HG03066 (cell line): ENCODE measurements at regions not wholly inside any gene's neighbourhood (a gene's known extent, or its start where the extent isn't known, plus 50 kb on each side); places are given as distances from the start of the nearest gene placed in this dataset.

Experiments used
- ATAC-seq: cut with Tn5 transposase; IDR thresholded peaks from one replicate; pipeline ENCODE4 v1.9.1; 2021; ENCODE audit warnings: low read depth; ENCODE audit not compliant: unreplicated experiment

- ATAC-seq = peak; percentile 90
Measured at GRCh38 chr2:64767670-64768468, 114.2 kb upstream of the SERTAD2 start.

DNA sequence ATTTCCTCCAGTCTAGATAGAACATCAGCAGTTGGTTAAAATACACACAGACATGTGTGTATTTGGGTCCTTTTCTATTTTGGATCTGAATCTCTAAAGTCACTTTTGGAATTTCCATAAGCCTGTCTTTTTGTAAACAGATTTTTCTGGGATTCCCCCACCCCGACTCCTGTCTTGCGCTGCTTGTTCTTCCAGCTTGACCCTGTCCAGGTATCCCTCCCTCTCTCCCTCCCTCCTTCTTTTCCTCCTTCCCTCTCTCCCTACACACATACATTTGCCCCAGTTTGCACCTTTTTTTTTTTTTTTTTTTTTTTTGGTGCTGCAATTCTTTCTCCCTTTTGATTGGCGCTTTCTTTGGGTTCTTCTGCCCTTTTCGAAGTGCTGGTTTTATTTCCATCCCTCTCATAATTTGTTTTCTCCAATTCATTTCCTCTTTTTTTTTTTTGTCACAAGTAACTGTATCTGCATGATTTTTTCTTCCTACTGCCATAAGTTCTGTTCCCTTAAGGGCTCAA is 114.8 kb upstream of the SERTAD2 start:
- ATAC-seq = no peak

- no peak for ATAC-seq
Measured at GRCh38 chr2:64769392-64770044, 115.8 kb upstream of the SERTAD2 start.

DNA sequence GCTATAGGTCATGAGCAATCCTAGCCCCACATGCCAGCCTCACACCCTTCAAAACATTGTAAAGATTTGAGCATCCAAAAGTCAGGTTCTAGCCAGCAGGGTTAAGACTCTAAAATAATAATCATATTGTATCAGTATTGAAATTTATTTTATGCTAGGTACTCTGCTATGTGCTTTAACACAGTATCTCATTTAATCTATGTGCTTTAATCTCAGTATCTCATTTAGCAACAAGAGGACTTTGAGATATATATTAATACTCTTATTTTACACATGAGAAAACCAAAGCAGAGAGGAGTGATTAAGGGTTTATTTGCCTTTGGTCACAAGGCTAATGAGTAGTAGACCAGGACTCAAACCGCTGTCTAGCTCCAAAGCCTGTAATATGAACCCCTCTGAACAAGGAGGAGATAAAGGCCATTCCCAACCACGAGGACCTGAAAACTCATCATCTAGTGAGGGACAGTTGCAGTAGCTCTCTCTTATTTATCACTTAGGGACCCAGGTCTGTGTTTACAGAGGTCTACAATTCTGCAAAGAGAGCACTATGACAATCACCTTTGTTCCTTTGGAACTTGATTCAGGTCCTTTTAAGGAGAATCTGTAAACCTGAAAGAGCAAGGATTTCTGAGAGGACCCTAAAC is 116.5 kb upstream of the SERTAD2 start:
- ATAC-seq = no peak

DNA sequence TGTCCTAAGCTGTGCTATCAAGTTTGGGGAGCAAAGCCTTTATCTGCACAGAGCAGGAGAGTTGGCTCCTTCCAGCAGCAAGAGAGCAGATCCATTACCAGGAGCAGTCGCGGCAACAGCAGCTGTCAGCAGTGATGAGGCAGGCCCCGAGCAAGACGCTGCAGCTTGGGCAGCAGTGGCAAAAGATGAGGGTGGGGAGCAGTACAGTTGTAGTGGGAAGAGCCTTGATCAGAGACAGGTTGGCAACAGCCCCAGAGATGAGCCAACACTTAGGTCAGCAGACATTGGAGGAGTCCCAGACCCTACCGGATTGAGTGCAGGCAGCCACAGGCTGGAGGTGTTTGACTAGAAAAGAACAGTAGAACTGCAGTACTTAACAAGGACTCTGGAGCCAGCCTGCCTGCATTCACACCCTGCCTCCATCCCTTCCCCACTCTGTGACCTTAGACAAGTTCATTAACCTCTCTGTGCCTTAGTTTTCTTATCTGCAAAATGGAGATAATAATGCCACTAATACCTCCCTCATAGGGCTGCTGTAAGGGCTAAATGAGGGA is 117.1 kb upstream of the SERTAD2 start:
- ATAC-seq = no peak

GRCh38 chr2:64771737-64772136 is 118.0 kb upstream of the SERTAD2 start:
- ATAC-seq = no peak

- no peak for ATAC-seq
Measured at GRCh38 chr2:64773461-64774118, 119.9 kb upstream of the SERTAD2 start.

- ATAC-seq = no peak
Measured at GRCh38 chr2:64777841-64778240, 124.1 kb upstream of the SERTAD2 start.

DNA sequence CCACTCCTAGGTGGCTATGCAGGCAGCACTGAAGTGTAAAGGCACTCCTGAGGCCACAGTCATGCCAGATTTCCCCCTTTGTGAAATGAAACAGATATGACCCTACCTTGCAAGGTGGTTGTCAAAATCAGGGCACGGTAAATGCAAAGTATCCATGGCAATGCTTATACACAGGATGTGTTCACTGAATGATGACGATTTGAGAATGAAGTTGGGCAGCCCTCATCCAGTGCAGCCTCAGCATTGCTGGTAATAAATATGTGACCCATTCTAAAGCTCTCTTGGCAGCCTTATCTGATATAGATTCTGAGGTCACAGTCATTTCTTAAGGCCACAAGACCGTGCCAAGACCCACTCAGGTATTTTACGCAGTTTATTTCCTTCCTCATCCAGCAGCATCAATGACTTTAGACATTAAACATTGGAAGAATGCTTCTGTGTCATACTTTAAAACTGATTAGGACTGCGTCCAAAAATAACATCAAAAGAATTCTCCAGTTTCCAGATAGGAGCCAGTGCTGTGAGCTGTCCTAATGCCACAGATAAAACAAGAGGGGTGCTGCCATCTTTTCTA is 125.5 kb upstream of the SERTAD2 start:
- no peak for ATAC-seq

- ATAC-seq = no peak
Measured at GRCh38 chr2:64780041-64780440, 126.3 kb upstream of the SERTAD2 start.

- no peak for ATAC-seq
Measured at GRCh38 chr2:64781711-64782390, 128.1 kb upstream of the SERTAD2 start.

- no peak for ATAC-seq
Measured at GRCh38 chr2:64784168-64785061, 130.7 kb upstream of the SERTAD2 start.

DNA sequence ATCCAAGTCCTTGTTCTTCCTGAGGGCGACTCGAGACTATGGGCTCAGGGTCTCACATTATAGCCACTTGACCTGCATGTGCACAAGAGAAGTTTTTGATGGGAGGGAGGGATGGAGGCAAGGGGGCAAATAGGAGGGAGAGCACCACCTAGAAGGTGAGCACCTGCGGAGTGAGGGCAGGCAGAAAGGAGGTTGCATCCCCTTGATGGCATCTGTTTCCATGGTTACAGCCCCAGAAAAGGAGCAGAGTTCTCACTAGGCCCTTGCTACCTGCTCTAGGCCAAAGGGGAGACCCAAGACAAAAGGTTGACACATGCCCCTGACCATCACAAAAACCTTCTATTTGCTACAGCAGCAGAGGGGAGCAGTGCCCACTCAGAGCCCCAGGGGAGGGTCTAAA is 131.5 kb upstream of the SERTAD2 start:
- no peak for ATAC-seq

DNA sequence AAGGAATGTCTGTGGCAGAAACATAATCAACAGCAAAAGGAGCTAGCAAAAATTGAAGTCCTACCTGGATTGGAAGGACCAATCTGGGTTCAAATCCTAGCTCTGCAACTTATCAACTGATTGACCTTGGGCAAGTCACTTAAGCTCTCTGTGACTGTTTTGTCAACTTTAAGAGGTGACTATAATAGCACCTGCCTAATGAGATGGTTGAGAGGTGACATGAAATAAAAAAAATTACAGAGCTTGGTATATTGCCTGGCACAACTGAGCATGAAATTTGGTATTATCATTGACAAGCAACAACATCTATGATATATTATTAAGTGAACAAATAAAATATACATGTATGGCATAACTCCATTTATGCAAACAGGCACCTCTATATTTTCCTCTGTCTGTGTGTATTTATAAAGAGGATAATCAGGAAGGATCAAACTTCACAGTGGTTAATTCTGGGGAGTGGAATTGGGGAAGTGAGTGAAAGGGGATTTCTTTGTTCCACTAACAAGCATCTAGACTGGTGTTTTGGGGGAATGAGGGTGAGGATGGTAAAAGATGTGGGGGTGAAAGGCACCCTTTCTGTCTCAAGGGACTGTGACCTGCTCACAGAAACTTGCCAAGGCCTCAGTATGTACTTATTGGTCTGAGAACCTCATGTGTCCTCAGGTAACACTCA is 132.8 kb upstream of the SERTAD2 start:
- no peak for ATAC-seq

DNA sequence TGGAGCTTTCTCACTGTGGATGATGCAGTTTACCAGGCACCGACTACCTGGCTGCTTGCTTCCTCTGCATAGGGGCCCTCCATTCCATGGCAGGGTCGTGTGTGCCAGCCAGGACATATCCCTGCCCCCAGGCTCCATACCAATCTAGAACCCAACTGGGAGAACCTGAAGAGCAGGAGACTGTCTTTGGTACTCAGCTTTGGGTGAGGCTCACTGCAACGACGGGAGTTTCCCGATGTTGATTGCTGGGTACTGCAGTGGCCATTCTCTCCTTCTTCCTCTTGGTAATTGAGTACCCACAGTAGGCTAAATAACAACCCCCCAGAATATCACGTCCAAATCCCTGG is 133.3 kb upstream of the SERTAD2 start:
- no peak for ATAC-seq

DNA sequence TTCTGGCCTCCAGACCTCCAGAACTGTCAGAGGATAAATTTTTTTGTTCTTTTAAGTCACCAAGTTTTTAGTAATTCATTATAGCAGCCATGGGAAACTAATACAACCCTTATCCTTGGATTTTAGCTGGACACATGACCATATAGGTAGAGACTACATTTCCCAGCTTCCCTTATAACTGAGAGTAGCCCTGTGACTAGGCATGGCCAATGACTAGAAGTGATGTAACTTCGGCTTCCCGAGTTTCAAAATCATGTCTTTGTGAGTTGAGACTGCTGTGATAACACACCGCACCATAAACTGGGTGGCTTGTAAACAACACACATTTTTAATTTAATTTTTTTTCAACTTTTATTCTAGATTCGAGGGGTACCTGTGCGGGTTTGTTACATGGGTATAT is 134.0 kb upstream of the SERTAD2 start:
- ATAC-seq = no peak

- no peak for ATAC-seq
Measured at GRCh38 chr2:64789466-64790320, 136.0 kb upstream of the SERTAD2 start.
